OCI-LY7 (cell line): ENCODE measurements at regions not wholly inside any gene's neighbourhood (a gene's known extent, or its start where the extent isn't known, plus 50 kb on each side); places are given as distances from the start of the nearest gene placed in this dataset.

Experiments
- BruUV-seq: library from RNA; stranded (reverse); fragments of 400-500 nt; replicated peaks from 2 replicates; lab custom pipeline; 2021; lab: Mats Ljungman, UMichigan
- CTCF ChIA-PET: fragments of 300-600 bp; sonication (Branson Sonifier 250); formaldehyde crosslinking; loops from one replicate; lab custom pipeline; 2022; ENCODE audit warnings: antibody characterized with exemption; ENCODE audit not compliant: unreplicated experiment; lab: Charles Lee
- POLR2A ChIA-PET: fragments of 300-600 bp; sonication (Branson Sonifier 250); formaldehyde crosslinking; loops from one replicate; lab custom pipeline; 2022; ENCODE audit warnings: antibody characterized with exemption; lab: Charles Lee
- DNase-seq: peaks from one replicate; pipeline ENCODE4 v3.0.0-alpha.2; 2015; ENCODE audit warnings: low spot score
- H2AFZ ChIP-seq: fragments of 200-600 bp; sonication (generic), shearing (Covaris generic); 2 replicates; pipeline ENCODE4 v1.6.1; 2014; ENCODE audit warnings: mild to moderate bottlenecking, antibody characterized with exemption, low read length, moderate library complexity
- H3K27ac ChIP-seq: fragments of 200-600 bp; sonication (generic); 2 replicates; pipeline ENCODE4 v1.5.1; 2014; ENCODE audit warnings: mixed run types, low read depth, mild to moderate bottlenecking, moderate library complexity, low read length, inconsistent platforms; ENCODE audit not compliant: poor library complexity, severe bottlenecking
- H3K36me3 ChIP-seq: fragments of 200-600 bp; sonication (generic); 2 replicates; pipeline ENCODE4 v1.6.1; 2014; ENCODE audit warnings: mild to moderate bottlenecking, antibody characterized with exemption, low read length, moderate library complexity, mixed read lengths; ENCODE audit not compliant: insufficient read depth
- H3K4me1 ChIP-seq: fragments of 200-600 bp; sonication (generic); 2 replicates; pipeline ENCODE4 v1.5.1; 2014; ENCODE audit warnings: mild to moderate bottlenecking, low read length; ENCODE audit not compliant: insufficient read depth, poor library complexity, severe bottlenecking
- H3K4me2 ChIP-seq: fragments of 200-600 bp; sonication (generic); 2 replicates; pipeline ENCODE4 v1.6.1; 2014; ENCODE audit warnings: mild to moderate bottlenecking, low read length
- H3K4me3 ChIP-seq: fragments of 200-600 bp; sonication (generic); 2 replicates; pipeline ENCODE4 v1.5.1; 2014; ENCODE audit warnings: mild to moderate bottlenecking, low read depth, low read length; ENCODE audit not compliant: poor library complexity, severe bottlenecking
- H3K79me2 ChIP-seq: fragments of 200-600 bp; sonication (generic); 2 replicates; pipeline ENCODE4 v1.6.1; 2016; ENCODE audit warnings: low read depth, mild to moderate bottlenecking, low read length, moderate library complexity, mixed read lengths; ENCODE audit not compliant: insufficient read depth
- H3K9me2 ChIP-seq: fragments of 200-600 bp; sonication (generic); 2 replicates; pipeline ENCODE4 v1.6.1; 2016; ENCODE audit warnings: mild to moderate bottlenecking, low read length, mixed read lengths; ENCODE audit not compliant: insufficient read depth
- H3K9me3 ChIP-seq: fragments of 200-600 bp; sonication (generic); 2 replicates; pipeline ENCODE4 v1.6.1; 2014; ENCODE audit warnings: mild to moderate bottlenecking, mixed run types, low read length, mixed read lengths
- H4K20me1 ChIP-seq: fragments of 200-600 bp; sonication (generic); 2 replicates; pipeline ENCODE4 v1.6.1; 2014; ENCODE audit warnings: mild to moderate bottlenecking, antibody characterized with exemption, low read length, moderate library complexity, mixed read lengths; ENCODE audit not compliant: insufficient read depth
- CTCF ChIP-seq: fragments of 200-600 bp; sonication (generic); conservative IDR thresholded peaks from 2 replicates; pipeline ENCODE4 v1.5.1; 2014; ENCODE audit warnings: mild to moderate bottlenecking, antibody characterized with exemption, low read length, moderate library complexity, mixed read lengths
- EZH2phosphoT487 ChIP-seq: fragments of 200-600 bp; sonication (generic); IDR thresholded peaks from 2 replicates; pipeline ENCODE4 v1.6.1; 2018; ENCODE audit warnings: low read depth, borderline replicate concordance, mild to moderate bottlenecking, mixed run types, antibody characterized with exemption, low read length, moderate library complexity, mixed read lengths
- intact Hi-C: fragments of 100-400 bp; cut with micrococcal nuclease; formaldehyde crosslinking; loops from one replicate; pipeline ENCODE4 v1.10.0; 2022; ENCODE audit not compliant: unreplicated experiment

GRCh38 chr1:87194856-87195255 lies 133.8 kb upstream of the LMO4 start:
- ChIA-PET CTCF (no interaction called here), POLR2A (no interaction called here)
- H3K79me2 ChIP-seq = no peaks in the 10 kb centered on the region
- no peaks in the 10 kb centered on the region for H3K9me3 ChIP-seq
- TF ChIP-seq CTCF = no peak
- TF ChIP-seq EZH2phosphoT487 = no peak
- H3K4me2 ChIP-seq = no peak overlapping the region
- no peaks in the 10 kb centered on the region for H3K36me3 ChIP-seq
- no peaks in the 10 kb centered on the region for H3K9me2 ChIP-seq
- BruUV-seq = no TSS peak
- no peak overlapping the region for H2AFZ ChIP-seq
- H3K4me3 ChIP-seq = no peak overlapping the region
- no peak for DNase-seq
- intact Hi-C loops = no loop called here
- H3K4me1 ChIP-seq = no peaks in the 10 kb centered on the region
- no peaks in the 10 kb centered on the region for H4K20me1 ChIP-seq
- H3K27ac ChIP-seq = no peak overlapping the region

DNA sequence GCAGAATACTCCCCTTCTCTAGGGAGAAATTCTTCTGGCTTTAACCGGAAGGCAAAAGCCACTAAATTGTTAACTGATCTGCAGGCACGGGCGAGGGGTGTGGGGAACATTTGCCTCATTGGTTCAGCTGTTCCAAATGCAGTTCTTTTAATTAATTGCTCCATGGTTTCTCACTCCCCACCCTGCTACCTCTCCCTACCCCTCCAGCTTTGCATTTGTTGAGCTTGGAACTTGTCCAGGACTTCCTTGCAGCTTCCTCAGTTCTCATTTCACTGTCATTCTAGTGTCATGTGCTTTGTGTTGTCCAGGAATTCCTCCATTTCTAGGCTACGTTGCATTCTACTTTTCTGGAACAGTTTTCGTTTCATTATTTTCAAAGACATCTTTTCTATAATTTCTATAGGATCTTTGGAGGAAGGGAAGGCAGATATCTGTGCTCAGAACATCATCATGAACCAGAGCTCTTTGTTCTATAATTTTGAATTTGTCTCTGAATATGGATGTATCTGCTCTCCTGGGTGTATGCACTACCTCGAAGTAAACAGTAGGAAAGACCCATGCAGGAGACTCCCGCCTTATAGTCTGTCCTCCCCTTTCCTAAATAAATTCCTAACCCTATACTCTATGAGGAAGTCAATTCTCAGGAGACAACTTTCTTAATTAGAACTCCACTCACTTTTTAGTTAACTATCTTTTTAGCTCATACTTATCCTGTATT lies 132.4 kb upstream of the LMO4 start:
- POLR2A ChIA-PET = interaction anchor here (0.7 kb wide), 1 partner anchor 294 kb away, joined by 3 read pairs; no protein-coding TSS in a partner anchor
- no TSS peak for BruUV-seq
- CTCF ChIA-PET = no interaction called here

More for the DNA sequence above, 132.4 kb upstream of the LMO4 start:
- H3K36me3 ChIP-seq = no peaks in the 10 kb centered on the region
- no peaks in the 10 kb centered on the region for H3K9me3 ChIP-seq
- no peak overlapping the region for H3K4me2 ChIP-seq
- no peaks in the 10 kb centered on the region for H4K20me1 ChIP-seq
- TF ChIP-seq EZH2phosphoT487 (no peak), CTCF (no peak)
- H2AFZ ChIP-seq = no peak overlapping the region
- H3K4me3 ChIP-seq = no peak overlapping the region
- no peaks in the 10 kb centered on the region for H3K79me2 ChIP-seq
- DNase-seq = no peak
- no peaks in the 10 kb centered on the region for H3K4me1 ChIP-seq
- intact Hi-C loops = no loop called here
- H3K9me2 ChIP-seq = no peaks in the 10 kb centered on the region
- no peak overlapping the region for H3K27ac ChIP-seq
